ENCODE measurements at regions not wholly inside any gene's neighbourhood (a gene's known extent, or its start where the extent isn't known, plus 50 kb on each side); places are given as distances from the start of the nearest gene placed in this dataset.

DNA sequence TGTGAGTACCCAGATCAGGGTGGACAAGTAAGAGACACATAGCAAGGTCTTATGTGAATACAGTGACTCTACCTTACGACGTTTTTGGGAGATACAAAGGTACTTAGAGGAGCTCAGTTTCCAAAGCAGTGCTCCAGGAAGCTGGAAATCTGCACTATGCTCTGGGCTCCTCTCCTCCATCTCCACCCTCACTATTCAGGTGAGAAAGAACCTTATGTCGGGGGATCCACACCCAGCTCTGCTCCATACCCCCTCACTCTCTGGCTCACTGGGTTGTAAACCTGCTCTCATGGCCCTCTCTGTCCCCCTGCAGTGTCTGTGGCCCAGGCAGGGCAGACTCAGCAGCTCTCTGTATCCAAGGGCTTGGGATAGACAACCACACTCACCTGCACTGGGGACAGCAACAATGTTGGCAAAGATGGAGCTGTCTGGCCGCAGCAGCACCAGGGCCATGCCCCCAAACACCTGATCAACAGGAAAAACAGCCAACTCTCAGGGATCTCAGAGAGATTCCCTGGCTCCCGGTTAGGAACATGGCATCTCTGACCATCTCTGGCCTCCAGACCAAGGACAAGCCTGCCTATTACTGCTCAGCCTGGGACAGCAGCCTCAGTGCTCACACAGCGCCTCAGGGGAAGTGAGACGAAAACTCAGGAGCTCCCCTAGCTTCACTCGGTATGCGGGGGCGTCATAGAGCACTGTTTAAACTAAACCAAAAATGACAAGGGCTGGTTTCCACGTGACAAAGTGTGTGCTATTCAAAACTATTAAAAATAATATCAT, 60.9 kb upstream of the TOP3B start:
- no peak for DNase-seq (ENCODE audit: low read depth in 2 of 3, low spot score in 2 of 3)

DNA sequence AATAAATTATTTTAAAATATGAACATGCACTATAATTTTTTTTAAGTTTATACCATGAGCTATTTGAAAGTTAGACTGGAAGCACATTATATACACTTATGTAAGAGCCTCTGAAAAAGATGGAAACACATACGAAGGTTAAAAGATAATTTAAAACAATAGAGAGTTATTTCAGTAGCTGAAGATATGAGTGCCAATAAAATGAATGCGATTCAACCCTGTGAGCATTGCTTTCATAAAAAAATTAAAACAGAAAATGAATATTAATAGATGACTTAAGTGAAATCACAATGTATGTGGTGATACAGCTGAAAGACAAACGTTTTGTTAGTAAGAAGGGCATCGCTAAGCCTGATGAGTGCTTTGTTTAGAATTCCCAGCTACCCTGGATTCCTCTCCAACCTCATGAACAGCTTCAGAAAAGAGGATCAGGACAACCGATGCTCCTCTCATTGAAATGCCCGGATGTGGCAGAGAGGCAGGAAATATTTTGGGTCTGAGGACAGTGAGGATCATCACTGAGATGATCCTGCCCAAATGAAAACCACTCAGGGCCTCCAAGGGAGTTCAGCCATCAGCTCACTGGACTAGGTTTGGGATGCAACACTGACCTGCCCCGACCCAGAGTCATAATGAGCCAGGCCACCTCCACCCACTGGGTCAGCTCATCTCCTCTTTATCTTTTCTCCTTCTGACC, 60.2 kb upstream of the TOP3B start:
- DNase-seq (ENCODE audit: low read depth in 2 of 3, low spot score in 2 of 3), result no peak

DNA sequence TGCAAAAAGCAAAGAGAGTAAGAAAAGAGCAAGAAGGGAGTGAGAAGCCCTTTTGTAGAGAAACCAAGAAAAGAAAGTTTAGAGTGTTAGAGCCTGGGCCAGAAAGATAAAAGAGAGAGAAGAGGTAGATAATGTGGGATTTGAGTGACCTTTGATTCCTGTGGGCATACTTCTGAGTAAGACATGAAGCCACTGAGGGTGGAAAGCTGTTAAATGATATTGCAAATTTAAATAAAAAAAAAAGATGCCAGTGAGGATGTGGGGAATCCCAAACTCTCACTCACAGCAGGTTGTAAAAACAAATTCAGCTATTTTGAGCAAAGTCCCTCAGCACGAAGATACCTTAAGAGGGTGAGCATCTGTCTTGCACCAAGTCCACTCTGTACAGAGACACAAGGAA, 59.4 kb upstream of the TOP3B start:
- DNase-seq (ENCODE audit: low read depth in 2 of 3, low spot score in 2 of 3), result no peak

DNA sequence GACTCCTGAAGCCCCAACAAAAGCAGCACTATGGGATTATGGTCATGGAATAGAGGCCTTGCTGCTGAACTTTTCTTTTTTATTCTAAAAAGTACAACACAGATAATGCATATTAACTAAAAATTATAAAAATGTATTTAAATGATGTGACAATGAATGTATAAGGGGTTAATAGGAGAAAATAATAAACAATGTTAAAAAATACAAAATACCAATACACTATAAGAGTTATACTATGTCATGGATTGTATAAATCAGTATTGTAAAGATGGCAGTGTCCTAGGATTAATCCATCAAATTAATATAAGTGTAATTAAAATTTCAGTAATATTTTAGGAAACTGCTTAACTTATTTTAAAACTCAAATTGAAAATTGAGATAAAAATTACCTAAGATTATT, 58.3 kb upstream of the TOP3B start:
- no peak for DNase-seq (ENCODE audit: low read depth in 2 of 3, low spot score in 2 of 3)

DNA sequence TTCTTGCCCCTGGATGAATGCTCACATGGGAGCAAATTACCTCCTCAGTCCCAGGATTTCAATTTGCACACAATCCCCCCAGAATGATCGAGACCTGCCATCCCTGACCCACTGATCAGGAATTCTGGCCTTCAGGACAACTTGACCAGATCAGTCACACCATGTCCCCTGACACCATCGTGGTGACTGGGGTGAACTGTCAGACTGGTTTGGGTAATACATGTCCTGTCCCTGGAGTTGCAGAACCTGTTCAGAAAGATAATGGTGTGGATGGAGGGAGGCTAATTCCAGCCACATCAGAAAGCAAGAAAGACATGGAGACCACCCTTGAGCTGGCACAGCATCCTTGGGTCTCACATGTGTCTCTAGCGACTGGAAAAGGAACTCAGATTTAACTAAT, 57.9 kb upstream of the TOP3B start:
- no peak for DNase-seq (ENCODE audit: low read depth in 2 of 3, low spot score in 2 of 3)

DNA sequence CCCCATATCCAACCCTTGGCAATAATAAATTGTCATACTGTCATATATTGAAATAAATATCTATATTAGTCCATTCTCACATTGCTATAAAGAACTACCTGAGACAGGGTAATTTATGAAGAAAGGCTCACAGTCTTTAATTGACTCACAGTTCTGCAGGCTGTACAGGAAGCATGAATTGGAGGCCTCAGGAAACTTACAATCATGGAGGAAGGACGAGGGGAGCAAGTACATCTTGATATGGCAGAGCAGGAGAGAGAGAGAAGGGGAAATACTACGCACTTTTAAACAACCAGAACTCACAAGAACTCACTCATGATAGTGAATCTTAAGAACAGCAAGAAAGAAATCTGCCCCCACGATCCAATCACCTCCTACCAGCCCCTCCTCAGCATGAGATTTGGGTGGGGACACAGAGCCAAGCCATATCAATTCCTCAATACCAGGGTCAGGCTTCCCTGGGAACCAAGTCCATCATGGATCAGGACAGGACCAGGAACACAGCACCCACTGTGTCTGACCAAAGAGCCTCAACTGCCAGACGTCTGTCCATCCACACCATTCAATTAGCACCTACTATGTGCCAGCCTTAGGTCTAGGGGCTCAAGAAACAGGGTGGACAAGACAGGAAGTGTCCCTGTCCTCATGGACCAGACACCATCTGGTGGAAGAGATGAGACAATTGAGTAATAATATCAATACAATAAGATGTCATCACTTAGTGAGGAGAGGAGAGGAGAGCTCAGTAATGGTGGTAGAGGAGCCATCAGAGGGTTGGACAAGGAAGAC, 56.9 kb upstream of the TOP3B start:
- no peak for DNase-seq (ENCODE audit: low read depth in 2 of 3, low spot score in 2 of 3)

DNA sequence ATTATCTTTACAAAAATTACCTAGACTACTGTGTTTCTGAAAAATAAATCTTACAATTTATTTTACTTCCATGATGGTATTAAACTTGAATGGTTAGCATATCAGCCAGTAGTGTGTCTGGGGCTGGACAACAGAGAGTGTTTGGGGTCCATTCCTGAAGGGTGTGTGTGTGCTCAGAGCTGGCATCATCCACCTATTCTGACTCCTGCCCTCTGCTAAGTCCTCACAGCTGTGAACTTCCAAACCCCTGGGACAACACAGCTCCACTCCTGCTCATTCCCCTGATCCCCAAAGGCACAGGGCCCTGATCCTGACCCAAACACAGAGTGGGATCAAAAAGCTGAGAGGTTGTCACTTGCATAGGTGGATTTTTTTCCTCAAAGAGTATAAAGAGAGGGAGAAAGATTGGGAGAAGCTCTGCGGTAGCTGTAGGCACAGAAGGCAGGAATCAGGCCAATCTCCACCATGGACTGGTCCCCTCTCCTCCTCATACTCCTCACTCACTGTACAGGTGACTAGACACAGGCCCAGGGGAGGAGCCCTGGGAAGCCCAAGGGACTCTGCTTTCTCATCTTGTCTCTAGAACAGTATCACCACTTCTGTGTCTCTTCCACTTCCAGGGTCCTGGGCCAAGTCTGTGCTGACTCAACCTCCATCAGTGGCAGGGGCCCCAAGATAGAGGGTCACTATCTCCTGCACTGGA, 55.7 kb upstream of the TOP3B start:
- DNase-seq (ENCODE audit: low read depth in 2 of 3, low spot score in 2 of 3), result no peak

- no peak for DNase-seq (ENCODE audit: low read depth in 2 of 3, low spot score in 2 of 3)
These were observed 55.2 kb upstream of the TOP3B start for GRCh38 chr22:22037740-22038139.

DNA sequence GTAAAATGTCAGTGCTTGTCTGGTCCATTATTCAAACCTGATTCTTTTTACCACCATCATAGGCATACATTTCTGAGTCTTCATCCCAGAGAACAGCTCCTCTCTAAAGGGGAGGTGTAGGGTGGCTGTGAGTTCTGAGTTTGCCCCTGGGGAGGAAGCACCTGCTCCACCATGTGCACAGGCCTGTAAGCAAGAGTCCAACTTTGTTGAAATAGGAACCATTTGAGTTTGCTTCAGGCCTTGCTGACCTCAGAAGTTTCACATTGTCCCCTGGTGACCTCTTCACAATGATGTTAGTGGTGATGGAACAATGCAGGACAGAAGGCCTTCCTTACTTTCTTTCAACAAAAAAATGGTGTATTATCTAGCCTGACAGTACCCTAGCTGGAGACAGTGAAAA, 54.6 kb upstream of the TOP3B start:
- no peak for DNase-seq (ENCODE audit: low read depth in 2 of 3, low spot score in 2 of 3)

- no peak for DNase-seq (ENCODE audit: low read depth in 2 of 3, low spot score in 2 of 3)
These were observed 54.0 kb upstream of the TOP3B start for GRCh38 chr22:22036588-22036987.

DNA sequence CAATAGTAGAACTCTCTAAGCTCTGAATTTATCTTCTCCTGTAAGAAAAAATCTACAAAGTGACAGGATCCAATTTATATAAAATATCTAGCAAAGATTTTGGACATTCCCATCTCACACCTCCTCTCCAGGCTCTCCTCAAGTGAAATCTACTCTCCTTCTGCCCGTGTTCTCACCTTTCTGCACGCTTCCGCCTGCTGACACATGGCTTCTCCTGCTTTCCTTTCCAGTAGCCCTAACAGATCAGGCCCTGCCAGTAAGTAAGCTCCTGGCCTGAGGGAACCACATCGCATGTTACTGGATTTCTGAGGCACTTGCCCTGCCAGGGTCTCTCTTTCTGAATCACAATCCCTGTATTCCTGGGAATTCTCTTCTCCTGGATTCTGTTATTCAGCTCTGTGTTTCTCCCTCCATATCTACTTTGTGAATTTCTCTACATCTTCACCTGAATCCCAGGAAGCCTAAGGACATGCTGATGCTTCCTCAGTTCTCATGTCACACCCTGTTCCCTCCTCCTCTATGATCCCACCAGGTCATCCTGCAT, 53.3 kb upstream of the TOP3B start:
- DNase-seq (ENCODE audit: low read depth in 2 of 3, low spot score in 2 of 3), result no peak

GRCh38 chr22:22035203-22035602, 52.6 kb upstream of the TOP3B start:
- DNase-seq (ENCODE audit: low read depth in 2 of 3, low spot score in 2 of 3), result no peak

DNA sequence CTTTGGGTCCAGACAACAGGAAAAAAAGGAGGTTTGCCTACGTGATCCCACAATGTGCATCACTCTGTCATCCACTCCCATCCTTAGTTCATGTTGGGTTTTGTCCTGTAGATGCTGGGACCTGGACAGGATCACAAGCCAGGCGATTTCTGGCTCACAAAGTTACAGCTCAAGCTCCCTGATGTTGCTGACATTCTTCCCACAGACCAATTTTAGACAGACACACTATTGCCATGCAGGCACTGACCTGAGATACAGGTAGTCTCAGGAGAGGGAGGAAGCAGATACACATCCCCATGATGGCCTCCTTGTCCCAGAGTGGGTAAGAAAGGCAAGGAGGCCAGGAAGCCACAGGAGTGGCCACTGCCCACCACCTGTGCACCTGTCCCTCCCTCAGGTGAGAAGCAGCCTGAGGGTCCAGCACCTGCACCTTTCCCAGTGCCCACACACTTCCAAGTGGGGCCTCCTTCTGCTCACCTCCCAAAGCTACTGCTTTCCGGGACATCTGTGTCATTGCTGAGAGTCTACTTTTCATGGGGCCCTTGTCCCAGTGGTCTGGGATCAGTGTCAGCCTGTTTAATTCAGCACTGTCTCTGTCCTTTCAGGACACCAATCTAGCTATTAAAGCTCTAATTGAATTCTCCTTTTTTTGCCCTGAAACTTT, 52.0 kb upstream of the TOP3B start:
- DNase-seq (ENCODE audit: low read depth in 2 of 3, low spot score in 2 of 3), result no peak

DNA sequence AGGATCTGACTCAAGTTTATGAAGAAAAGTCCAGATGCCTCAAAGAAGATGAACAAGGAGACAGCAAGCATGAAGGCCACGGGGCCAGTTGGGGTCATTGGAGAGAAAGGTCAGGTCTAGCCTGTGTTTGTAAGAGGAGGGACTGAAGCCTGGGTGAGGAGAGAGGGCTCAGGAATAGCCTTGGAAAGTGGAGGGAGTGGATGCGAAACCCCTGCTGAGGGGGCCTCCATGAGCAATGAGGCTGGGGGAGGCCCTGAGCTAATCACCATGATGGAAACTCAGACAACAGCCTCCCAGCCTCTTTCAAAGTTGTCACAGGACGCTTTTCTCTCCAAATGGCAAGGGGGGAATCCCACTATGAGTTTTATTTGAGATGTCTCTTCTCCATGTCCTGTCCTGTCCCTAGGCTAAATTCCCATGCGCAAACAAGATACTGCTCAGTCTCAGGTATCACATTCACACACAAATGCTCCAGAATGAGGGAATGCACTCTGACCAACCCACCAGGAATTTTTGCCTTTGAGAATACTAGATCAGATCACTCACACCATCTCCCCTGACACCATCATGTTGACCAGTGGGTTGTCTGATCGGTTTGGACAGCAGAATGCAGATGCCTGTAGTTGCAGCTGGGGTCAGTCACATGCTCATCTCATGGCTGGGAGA, 51.3 kb upstream of the TOP3B start:
- no peak for DNase-seq (ENCODE audit: low read depth in 2 of 3, low spot score in 2 of 3)

DNA sequence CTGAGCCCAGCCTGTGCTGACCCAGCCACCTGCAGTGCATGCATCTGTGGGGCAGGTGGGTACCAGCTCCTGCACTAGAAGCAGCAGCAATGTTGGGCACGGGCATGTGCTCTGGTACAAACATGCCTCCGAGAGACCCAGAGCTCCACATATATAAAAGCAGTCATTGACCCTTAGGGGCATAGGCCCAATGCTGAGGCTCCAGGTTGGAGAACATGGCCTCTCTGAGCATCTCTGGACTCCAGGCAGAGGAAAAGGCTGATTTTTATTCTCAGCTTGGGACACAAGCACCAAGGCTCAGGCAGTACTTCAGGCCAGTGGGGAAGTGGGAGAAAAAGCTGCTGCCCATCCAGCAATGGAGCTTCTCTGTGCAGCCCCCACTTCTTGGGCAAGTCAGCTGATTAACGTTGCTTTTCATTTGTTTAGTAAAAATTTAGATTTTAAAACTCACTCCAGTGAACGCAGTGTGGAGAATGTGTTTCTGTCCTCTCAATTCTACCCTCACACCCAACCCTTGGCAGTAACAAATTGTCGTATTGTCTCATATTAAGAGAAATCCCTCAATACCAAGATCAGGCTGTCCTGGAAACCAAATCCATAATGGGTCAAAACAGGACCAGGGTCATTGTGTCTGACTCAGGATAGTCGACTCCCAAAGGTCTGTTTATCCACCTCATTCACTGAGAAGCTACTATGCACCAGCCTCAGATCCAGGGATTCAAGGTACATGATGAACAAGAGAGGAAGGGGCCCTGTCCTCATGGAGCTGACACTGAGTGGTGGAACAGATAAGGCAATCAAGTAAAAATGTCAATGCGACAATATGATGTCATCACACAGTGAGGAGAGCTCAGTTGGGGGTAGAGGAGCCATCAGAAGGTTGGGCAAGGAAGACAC, 50.6 kb upstream of the TOP3B start:
- DNase-seq (ENCODE audit: low read depth in 2 of 3, low spot score in 2 of 3), result no peak

- DNase-seq (ENCODE audit: low read depth in 2 of 3, low spot score in 2 of 3), result no peak
These were observed 49.7 kb upstream of the TOP3B start for GRCh38 chr22:22032099-22032905.

Data from activated CD8-positive, alpha-beta memory T cell treated with anti-CD3 and anti-CD28 coated beads for 48 hours (primary cell).